ENCODE measurements at regions not wholly inside any gene's neighbourhood (a gene's known extent, or its start where the extent isn't known, plus 50 kb on each side); places are given as distances from the start of the nearest gene placed in this dataset.

- DNase-seq: no peak
Measured at GRCh38 chr17:65404761-65405160, 156.7 kb downstream of the AXIN2 start.

- no peak for DNase-seq
Measured at GRCh38 chr17:65403626-65404025, 157.8 kb downstream of the AXIN2 start.

- no peak for DNase-seq
Measured at GRCh38 chr17:65402513-65403496, 158.6 kb downstream of the AXIN2 start.

GRCh38 chr17:65401561-65401960, 159.9 kb downstream of the AXIN2 start:
- DNase-seq: no peak

GRCh38 chr17:65400701-65401100, 160.7 kb downstream of the AXIN2 start:
- DNase-seq: no peak

GRCh38 chr17:65398040-65398787, 163.2 kb downstream of the AXIN2 start:
- DNase-seq: no peak

- DNase-seq: no peak
Measured at GRCh38 chr17:65395924-65396323, 165.5 kb downstream of the AXIN2 start.

GRCh38 chr17:65394811-65395472, 166.5 kb downstream of the AXIN2 start:
- DNase-seq: no peak

- no peak for DNase-seq
Measured at GRCh38 chr17:65393514-65393913, 167.9 kb downstream of the AXIN2 start.

GRCh38 chr17:65389949-65390348, 171.5 kb downstream of the AXIN2 start:
- DNase-seq: no peak

GRCh38 chr17:65389426-65389825, 172.0 kb downstream of the AXIN2 start:
- DNase-seq: no peak

- DNase-seq: no peak
Measured at GRCh38 chr17:65388911-65389310, 172.5 kb downstream of the AXIN2 start.

- DNase-seq: no peak
Measured at GRCh38 chr17:65387322-65387721, 174.1 kb downstream of the AXIN2 start.

- DNase-seq: no peak
Measured at GRCh38 chr17:65385726-65386125, 175.7 kb downstream of the AXIN2 start.

- no peak for DNase-seq
Measured at GRCh38 chr17:65385071-65385470, 176.4 kb downstream of the AXIN2 start.

- no peak for DNase-seq
Measured at GRCh38 chr17:65381152-65381551, 180.3 kb downstream of the AXIN2 start.

GRCh38 chr17:65374966-65375365, 186.5 kb downstream of the AXIN2 start:
- no peak for DNase-seq

- DNase-seq: no peak
Measured at GRCh38 chr17:65371702-65372101, 189.7 kb downstream of the AXIN2 start.

- no peak for DNase-seq
Measured at GRCh38 chr17:65370669-65371131, 190.7 kb downstream of the AXIN2 start.

GRCh38 chr17:65368341-65368740, 193.1 kb downstream of the AXIN2 start:
- no peak for DNase-seq

GRCh38 chr17:65366102-65366844, 195.2 kb downstream of the AXIN2 start:
- peak in 1 of 2 donors; percentile 1 for DNase-seq

GRCh38 chr17:65365169-65365568, 196.3 kb downstream of the AXIN2 start:
- DNase-seq: no peak

Data from inflammatory macrophage (primary cell).